ENCODE measurements at regions not wholly inside any gene's neighbourhood (a gene's known extent, or its start where the extent isn't known, plus 50 kb on each side); places are given as distances from the start of the nearest gene placed in this dataset.

GRCh38 chr2:240287496-240288086 is 147.1 kb upstream of the OTOS start:
- Histone ChIP-seq H3K27me3 (no peaks in the 10 kb centered on the region), H3K79me2 (ENCODE audit: low read depth) (no peaks in the 10 kb centered on the region), H2AFZ (replicated peaks) (no peak overlapping the region), H3K9me3 (ENCODE audit: low read depth) (no peaks in the 10 kb centered on the region), H3F3A (ENCODE audit: low read depth) (no peaks in the 10 kb centered on the region), H3K4me2 (no peak overlapping the region), H3K9ac (no peak overlapping the region), H3K27ac (no peak overlapping the region), H3K4me3 (no peak overlapping the region), H4K20me1 (ENCODE audit: low read depth) (no peaks in the 10 kb centered on the region), H3K4me1 (no peaks in the 10 kb centered on the region), H3K36me3 (no peaks in the 10 kb centered on the region)
- no peak overlapping the region for H3K4me3 Mint-ChIP-seq
- no peak for DNase-seq (ENCODE audit: low spot score)
- peaks cover 10% of the 10 kb centered on the region for H3K4me1 Mint-ChIP-seq
- TF ChIP-seq EZH2phosphoT487 (IDR thresholded peaks at IDR 0.05), result no peak
- no peak for TF ChIP-seq EZH2 (IDR thresholded peaks at IDR 0.05)
- TF ChIP-seq CTCF (IDR thresholded peaks at IDR 0.05), result no peak
- no peaks in the 10 kb centered on the region for H3K9me3 Mint-ChIP-seq
- H3K36me3 Mint-ChIP-seq, result no peaks in the 10 kb centered on the region
- peaks cover 4% of the 10 kb centered on the region for H3K27me3 Mint-ChIP-seq (ENCODE audit: insufficient read depth, low read depth)
- H3K27ac Mint-ChIP-seq, result no peak overlapping the region

GRCh38 chr2:240288087-240288521 is 147.4 kb upstream of the GPC1 start:
- no peaks in the 10 kb centered on the region for H3K27me3 ChIP-seq
- H3F3A ChIP-seq (ENCODE audit: low read depth), result no peaks in the 10 kb centered on the region
- H3K36me3 ChIP-seq, result no peaks in the 10 kb centered on the region
- Mint-ChIP-seq H3K9me3 (no peaks in the 10 kb centered on the region), H3K27ac (no peak overlapping the region), H3K4me3 (no peak overlapping the region), H3K4me1 (peaks cover 11% of the 10 kb centered on the region), H3K27me3 (ENCODE audit: insufficient read depth, low read depth) (peaks cover 4% of the 10 kb centered on the region), H3K36me3 (no peaks in the 10 kb centered on the region)
- no peak overlapping the region for H3K4me3 ChIP-seq
- no peak overlapping the region for H3K4me2 ChIP-seq
- TF ChIP-seq EZH2 (IDR thresholded peaks at IDR 0.05) (no peak), EZH2phosphoT487 (IDR thresholded peaks at IDR 0.05) (no peak), CTCF (IDR thresholded peaks at IDR 0.05) (no peak)
- H3K27ac ChIP-seq, result no peak overlapping the region
- DNase-seq (ENCODE audit: low spot score), result no peak
- no peaks in the 10 kb centered on the region for H3K79me2 ChIP-seq (ENCODE audit: low read depth)
- no peaks in the 10 kb centered on the region for H3K9me3 ChIP-seq (ENCODE audit: low read depth)
- H3K4me1 ChIP-seq, result no peaks in the 10 kb centered on the region
- no peak overlapping the region for H3K9ac ChIP-seq
- H4K20me1 ChIP-seq (ENCODE audit: low read depth), result no peaks in the 10 kb centered on the region
- no peak overlapping the region for H2AFZ ChIP-seq (replicated peaks)

- Histone ChIP-seq H3K27me3 (no peaks in the 10 kb centered on the region), H4K20me1 (ENCODE audit: low read depth) (no peaks in the 10 kb centered on the region), H3K79me2 (ENCODE audit: low read depth) (no peaks in the 10 kb centered on the region), H3K9ac (no peak overlapping the region), H3F3A (ENCODE audit: low read depth) (no peaks in the 10 kb centered on the region), H3K4me1 (peaks cover 9% of the 10 kb centered on the region), H2AFZ (replicated peaks) (no peak overlapping the region), H3K36me3 (no peaks in the 10 kb centered on the region), H3K4me3 (no peak overlapping the region), H3K4me2 (no peak overlapping the region), H3K9me3 (ENCODE audit: low read depth) (no peaks in the 10 kb centered on the region), H3K27ac (no peak overlapping the region)
- DNase-seq (ENCODE audit: low spot score), result no peak
- Mint-ChIP-seq H3K36me3 (no peaks in the 10 kb centered on the region), H3K27me3 (ENCODE audit: insufficient read depth, low read depth) (peaks cover under 1% of the 10 kb centered on the region), H3K27ac (no peak overlapping the region), H3K4me1 (peaks cover 20% of the 10 kb centered on the region), H3K4me3 (no peak overlapping the region), H3K9me3 (no peaks in the 10 kb centered on the region)
- no peak for TF ChIP-seq EZH2phosphoT487 (IDR thresholded peaks at IDR 0.05)
Measured at GRCh38 chr2:240289701-240290431, 145.6 kb upstream of the GPC1 start.
